Rectal smooth muscle tissue (tissue), 1 donor: ENCODE measurements at regions not wholly inside any gene's neighbourhood (a gene's known extent, or its start where the extent isn't known, plus 50 kb on each side); places are given as distances from the start of the nearest gene placed in this dataset.

Source experiments
- H3K27ac ChIP-seq: one replicate; pipeline ENCODE4 v1.7.0; 2013; ENCODE audit warnings: low read depth, low read length, inconsistent platforms
- H3K27me3 ChIP-seq: one replicate; pipeline ENCODE4 v1.7.0; 2013; ENCODE audit warnings: low read length; ENCODE audit not compliant: control insufficient read depth, insufficient read depth
- H3K36me3 ChIP-seq: one replicate; pipeline ENCODE4 v1.7.0; 2013; ENCODE audit warnings: low read length; ENCODE audit not compliant: control insufficient read depth, insufficient read depth
- H3K4me1 ChIP-seq: one replicate; pipeline ENCODE4 v1.7.0; 2013; ENCODE audit warnings: low read length; ENCODE audit not compliant: control insufficient read depth, insufficient read depth
- H3K4me3 ChIP-seq: one replicate; pipeline ENCODE4 v1.7.0; 2013; ENCODE audit warnings: low read length
- H3K9ac ChIP-seq: one replicate; pipeline ENCODE4 v1.7.0; 2013; ENCODE audit warnings: low read length

GRCh38 chr2:217049422-217049821, 189.6 kb upstream of the TNP1 start:
- Histone ChIP-seq H3K9ac (no peak overlapping the region), H3K4me1 (peaks cover 12% of the 10 kb centered on the region), H3K4me3 (no peak overlapping the region), H3K36me3 (no peaks in the 10 kb centered on the region), H3K27ac (no peak overlapping the region), H3K27me3 (no peaks in the 10 kb centered on the region)

DNA sequence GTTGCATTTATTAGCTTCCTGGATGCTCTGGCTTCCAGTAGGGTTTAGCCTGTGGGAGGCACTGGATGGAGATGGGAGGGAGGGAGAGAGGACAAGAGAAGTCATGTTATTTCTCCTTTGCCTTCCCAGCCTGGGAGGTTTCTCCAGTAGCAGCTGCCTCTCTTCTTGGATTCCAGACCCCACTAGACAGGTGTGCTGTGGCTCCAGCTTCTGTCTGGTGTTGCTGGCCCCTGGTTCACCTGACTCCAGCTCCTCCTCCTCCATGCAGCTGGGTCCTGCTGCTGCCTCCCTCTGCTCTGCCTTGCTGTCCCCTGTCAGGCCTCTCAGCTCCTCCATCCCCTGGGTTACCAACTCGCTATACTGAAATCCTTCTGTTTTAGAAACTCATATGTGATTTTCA, 188.9 kb upstream of the TNP1 start:
- no peak overlapping the region for H3K4me3 ChIP-seq
- H3K4me1 ChIP-seq, result peaks cover 12% of the 10 kb centered on the region
- no peaks in the 10 kb centered on the region for H3K36me3 ChIP-seq
- no peak overlapping the region for H3K27ac ChIP-seq
- H3K9ac ChIP-seq, result no peak overlapping the region
- no peaks in the 10 kb centered on the region for H3K27me3 ChIP-seq

GRCh38 chr2:217047631-217048030, 187.8 kb upstream of the TNP1 start:
- H3K36me3 ChIP-seq, result no peaks in the 10 kb centered on the region
- H3K27ac ChIP-seq, result no peak overlapping the region
- H3K4me1 ChIP-seq, result peaks cover 12% of the 10 kb centered on the region
- no peak overlapping the region for H3K9ac ChIP-seq
- no peaks in the 10 kb centered on the region for H3K27me3 ChIP-seq
- H3K4me3 ChIP-seq, result no peak overlapping the region

GRCh38 chr2:217047209-217047608, 187.3 kb upstream of the TNP1 start:
- H3K36me3 ChIP-seq, result no peaks in the 10 kb centered on the region
- H3K27ac ChIP-seq, result no peak overlapping the region
- H3K9ac ChIP-seq, result no peak overlapping the region
- H3K4me3 ChIP-seq, result no peak overlapping the region
- peaks cover 12% of the 10 kb centered on the region for H3K4me1 ChIP-seq
- H3K27me3 ChIP-seq, result no peaks in the 10 kb centered on the region

DNA sequence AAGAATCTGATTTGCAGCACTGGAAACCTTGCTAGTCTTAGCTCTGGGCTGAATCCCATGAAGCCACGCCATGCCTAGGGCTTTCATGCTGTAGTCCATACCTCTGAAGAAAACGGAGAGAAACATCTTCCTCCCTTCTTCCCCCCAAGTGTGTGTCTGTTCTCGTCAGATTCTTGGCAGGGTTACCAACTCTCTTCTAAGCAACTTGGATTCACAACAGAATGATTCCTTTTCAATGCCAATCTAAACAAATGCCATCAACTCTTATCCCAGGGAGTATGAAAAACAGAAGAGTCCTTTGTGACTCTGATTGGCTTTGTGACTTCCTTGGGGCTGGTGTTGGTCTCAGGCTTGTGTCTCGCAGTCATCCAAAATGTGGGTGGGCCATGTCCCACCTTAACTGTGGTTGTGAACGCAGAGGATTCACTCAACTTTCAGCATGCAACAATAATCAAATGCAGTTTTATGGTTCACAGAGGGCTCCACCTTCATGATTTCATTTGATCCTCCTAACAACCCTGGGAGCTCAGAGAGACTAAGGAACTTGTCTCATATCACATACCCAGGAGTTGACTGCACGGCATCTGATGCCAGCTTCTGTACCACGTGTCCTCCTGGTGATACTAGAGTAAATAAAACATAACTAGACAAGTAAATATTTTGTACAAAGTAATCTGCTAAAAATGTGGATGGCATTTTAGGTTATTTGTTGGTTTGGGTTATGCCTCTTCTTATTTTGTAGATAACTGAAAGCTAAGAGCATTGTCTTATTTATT, 186.0 kb upstream of the TNP1 start:
- Histone ChIP-seq H3K27ac (peak overlapping the region; percentile 70), H3K9ac (no peak overlapping the region), H3K36me3 (no peaks in the 10 kb centered on the region), H3K4me3 (no peak overlapping the region), H3K4me1 (peaks cover 12% of the 10 kb centered on the region), H3K27me3 (no peaks in the 10 kb centered on the region)

- peaks cover 11% of the 10 kb centered on the region for H3K4me1 ChIP-seq
- no peaks in the 10 kb centered on the region for H3K27me3 ChIP-seq
- H3K9ac ChIP-seq, result no peak overlapping the region
- H3K36me3 ChIP-seq, result no peaks in the 10 kb centered on the region
- no peak overlapping the region for H3K4me3 ChIP-seq
- H3K27ac ChIP-seq, result no peak overlapping the region
Observed at GRCh38 chr2:217040099-217040498, 180.2 kb upstream of the TNP1 start.

GRCh38 chr2:217038001-217038400, 178.1 kb upstream of the TNP1 start:
- no peak overlapping the region for H3K9ac ChIP-seq
- H3K36me3 ChIP-seq, result no peaks in the 10 kb centered on the region
- no peak overlapping the region for H3K27ac ChIP-seq
- no peaks in the 10 kb centered on the region for H3K27me3 ChIP-seq
- H3K4me1 ChIP-seq, result peaks cover 11% of the 10 kb centered on the region
- H3K4me3 ChIP-seq, result no peak overlapping the region

- Histone ChIP-seq H3K27ac (no peak overlapping the region), H3K36me3 (no peaks in the 10 kb centered on the region), H3K9ac (no peak overlapping the region), H3K4me1 (peaks cover 11% of the 10 kb centered on the region), H3K27me3 (no peaks in the 10 kb centered on the region), H3K4me3 (no peak overlapping the region)
Observed at GRCh38 chr2:217037353-217037752, 177.5 kb upstream of the TNP1 start.

DNA sequence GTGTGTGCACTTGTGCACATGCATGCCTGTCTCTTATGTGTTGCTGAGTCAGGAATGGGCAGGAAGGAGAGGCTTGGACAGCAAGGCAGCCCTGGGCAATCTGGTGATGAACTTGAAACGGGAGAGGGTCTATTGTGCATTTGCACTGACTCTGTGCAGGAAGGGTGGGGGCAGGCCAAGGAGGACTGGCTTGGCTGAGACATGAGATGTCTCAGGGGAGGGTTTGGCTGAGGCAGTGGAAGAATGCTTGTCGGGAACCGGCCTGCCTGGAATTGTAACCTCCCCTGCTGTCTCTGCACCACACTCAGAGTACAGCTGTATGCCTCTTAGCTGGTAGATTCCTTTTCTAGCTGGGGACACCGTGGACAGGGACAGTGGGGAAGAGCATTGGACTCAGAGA, 176.1 kb upstream of the TNP1 start:
- no peak overlapping the region for H3K9ac ChIP-seq
- no peaks in the 10 kb centered on the region for H3K27me3 ChIP-seq
- no peak overlapping the region for H3K4me3 ChIP-seq
- no peak overlapping the region for H3K27ac ChIP-seq
- no peaks in the 10 kb centered on the region for H3K36me3 ChIP-seq
- peaks cover 11% of the 10 kb centered on the region for H3K4me1 ChIP-seq

DNA sequence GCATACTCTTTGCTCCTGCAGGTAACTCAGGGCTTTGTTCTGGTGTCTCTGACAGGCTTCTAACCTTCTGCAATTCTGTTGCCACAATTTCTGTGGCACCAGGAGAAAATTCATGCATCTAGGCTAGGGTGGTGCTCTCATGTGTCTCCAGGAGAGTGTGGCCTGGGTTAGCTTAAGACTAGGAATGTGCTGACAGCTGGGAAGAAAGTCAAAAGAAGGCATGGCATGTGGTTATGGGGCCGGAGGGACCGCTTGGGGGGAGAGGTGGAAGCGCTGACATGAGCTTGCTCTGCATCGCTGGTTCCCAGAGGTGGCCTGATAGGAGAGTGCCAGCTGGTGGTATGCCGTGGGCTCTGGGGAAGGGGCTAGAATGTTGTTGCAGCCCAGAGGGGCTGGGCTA, 173.3 kb upstream of the TNP1 start:
- H3K27me3 ChIP-seq, result no peaks in the 10 kb centered on the region
- H3K4me3 ChIP-seq, result no peak overlapping the region
- peaks cover 11% of the 10 kb centered on the region for H3K4me1 ChIP-seq
- H3K36me3 ChIP-seq, result no peaks in the 10 kb centered on the region
- no peak overlapping the region for H3K9ac ChIP-seq
- no peak overlapping the region for H3K27ac ChIP-seq

- Histone ChIP-seq H3K36me3 (no peaks in the 10 kb centered on the region), H3K27ac (no peak overlapping the region), H3K9ac (no peak overlapping the region), H3K4me3 (no peak overlapping the region), H3K4me1 (peaks cover 7% of the 10 kb centered on the region), H3K27me3 (no peaks in the 10 kb centered on the region)
Observed at GRCh38 chr2:217031445-217031844, 171.6 kb upstream of the TNP1 start.

DNA sequence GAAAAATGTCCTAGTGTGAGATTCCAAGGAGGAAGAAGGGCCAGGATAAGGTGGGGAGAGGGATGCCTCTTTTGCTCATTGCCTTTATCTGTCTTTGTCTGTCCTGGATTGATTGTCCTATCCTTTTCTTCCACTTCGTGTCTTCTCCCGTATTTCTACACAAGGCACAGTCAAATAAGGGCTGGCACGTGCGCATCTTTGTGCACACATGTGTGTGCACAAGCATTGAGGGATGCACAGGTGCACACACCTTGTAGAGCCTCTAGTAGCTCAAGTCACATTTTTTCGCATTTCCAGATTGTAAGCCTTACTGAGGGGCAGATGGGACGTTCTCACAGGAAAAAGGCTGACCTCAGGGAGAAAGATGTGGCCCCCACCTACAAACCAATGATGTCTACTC, 170.2 kb upstream of the TNP1 start:
- no peak overlapping the region for H3K4me3 ChIP-seq
- H3K4me1 ChIP-seq, result no peaks in the 10 kb centered on the region
- no peaks in the 10 kb centered on the region for H3K36me3 ChIP-seq
- no peak overlapping the region for H3K27ac ChIP-seq
- H3K9ac ChIP-seq, result no peak overlapping the region
- no peaks in the 10 kb centered on the region for H3K27me3 ChIP-seq

DNA sequence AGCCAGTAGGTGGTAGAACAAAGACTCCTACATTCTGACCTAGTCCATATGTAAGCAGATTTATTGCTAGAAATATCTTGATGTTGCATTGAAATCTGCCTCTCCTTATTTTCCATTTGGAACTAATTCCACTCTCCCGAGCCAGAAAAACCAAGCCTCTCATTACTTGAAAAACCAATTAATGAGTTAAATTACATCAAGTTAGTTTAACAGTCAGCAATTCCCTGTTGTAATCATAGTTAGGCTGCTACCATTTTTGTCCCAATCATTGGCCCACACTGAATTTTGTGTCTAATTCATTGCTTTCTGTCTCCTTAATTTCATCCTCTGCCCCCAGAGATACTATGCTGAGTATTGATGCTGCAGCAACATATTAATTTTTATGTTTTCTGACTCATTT, 168.3 kb upstream of the TNP1 start:
- Histone ChIP-seq H3K4me3 (no peak overlapping the region), H3K4me1 (no peaks in the 10 kb centered on the region), H3K9ac (no peak overlapping the region), H3K27ac (no peak overlapping the region), H3K36me3 (no peaks in the 10 kb centered on the region), H3K27me3 (no peaks in the 10 kb centered on the region)
